GM18519 (cell line): ENCODE measurements at regions not wholly inside any gene's neighbourhood (a gene's known extent, or its start where the extent isn't known, plus 50 kb on each side); places are given as distances from the start of the nearest gene placed in this dataset.

ENCODE experiments used
- ATAC-seq: cut with Tn5 transposase; IDR thresholded peaks from one replicate; pipeline ENCODE4 v1.9.1; 2021; ENCODE audit warnings: mild to moderate bottlenecking, moderate library complexity; ENCODE audit not compliant: unreplicated experiment, low FRiP score

GRCh38 chrX:78213331-78213730 lies 73.9 kb upstream of the TAF9B start:
- no peak for ATAC-seq

GRCh38 chrX:78199851-78200250 lies 60.4 kb upstream of the TAF9B start:
- ATAC-seq: peak; percentile 75
